PC-9 (cell line): ENCODE measurements at regions not wholly inside any gene's neighbourhood (a gene's known extent, or its start where the extent isn't known, plus 50 kb on each side); places are given as distances from the start of the nearest gene placed in this dataset.

Experiments used
- BruUV-seq: library from RNA; stranded (reverse); fragments of 400-500 nt; replicated peaks from 2 replicates; lab custom pipeline; 2021; lab: Mats Ljungman, UMichigan
- CTCF ChIA-PET: fragments of 300-600 bp; sonication (Branson Sonifier 250); formaldehyde crosslinking; loops from one replicate; lab custom pipeline; 2022; ENCODE audit warnings: antibody characterized with exemption; lab: Charles Lee
- POLR2A ChIA-PET: fragments of 300-600 bp; sonication (Branson Sonifier 250); formaldehyde crosslinking; loops from one replicate; lab custom pipeline; 2022; ENCODE audit warnings: antibody characterized with exemption; ENCODE audit not compliant: unreplicated experiment; lab: Charles Lee
- DNase-seq, 2 experiments: peaks; one replicate each; pipeline versions ENCODE4 v3.0.0 to v3.0.0-alpha.2; 2015 to 2022; ENCODE audit warnings: mixed read lengths in 1 of 2
- H2AFZ ChIP-seq: fragments of 200-600 bp; sonication (generic); 2 replicates; pipeline ENCODE4 v1.8.1; 2017; ENCODE audit warnings: antibody characterized with exemption
- H3F3A ChIP-seq: fragments of 200-600 bp; sonication (generic); 2 replicates; pipeline ENCODE4 v1.8.1; 2017; ENCODE audit warnings: antibody characterized with exemption, mild to moderate bottlenecking, low read depth; ENCODE audit not compliant: insufficient read depth
- H3K27ac ChIP-seq: fragments of 200-600 bp; sonication (generic); 2 replicates; pipeline ENCODE4 v1.6.1; 2016; ENCODE audit warnings: mixed run types
- H3K27me3 ChIP-seq: fragments of 200-600 bp; sonication (generic); 2 replicates; pipeline ENCODE4 v1.6.1; 2016; ENCODE audit warnings: low read depth, mixed run types; ENCODE audit not compliant: insufficient read depth
- H3K36me3 ChIP-seq: fragments of 200-600 bp; sonication (generic); 2 replicates; pipeline ENCODE4 v1.6.1; 2016; ENCODE audit warnings: low read depth, mixed run types
- H3K4me1 ChIP-seq: fragments of 200-600 bp; sonication (generic); replicated peaks from 2 replicates; pipeline ENCODE4 v1.6.1; 2016; ENCODE audit warnings: mixed run types; ENCODE audit not compliant: insufficient read depth
- H3K4me2 ChIP-seq: fragments of 200-600 bp; sonication (generic); 2 replicates; pipeline ENCODE4 v1.6.1; 2017; ENCODE audit warnings: mixed run types
- H3K4me3 ChIP-seq: fragments of 200-600 bp; sonication (generic); 2 replicates; pipeline ENCODE4 v1.6.1; 2016; ENCODE audit warnings: mixed run types
- H3K79me2 ChIP-seq: fragments of 200-600 bp; sonication (generic); 2 replicates; pipeline ENCODE4 v1.6.1; 2017; ENCODE audit warnings: low read depth, mixed run types
- H3K9me2 ChIP-seq: fragments of 200-600 bp; sonication (generic); 2 replicates; pipeline ENCODE4 v1.8.1; 2017; ENCODE audit warnings: mild to moderate bottlenecking; ENCODE audit not compliant: insufficient read depth
- H3K9me3 ChIP-seq: fragments of 200-600 bp; sonication (generic); 2 replicates; pipeline ENCODE4 v1.8.1; 2016; ENCODE audit warnings: low read depth; ENCODE audit not compliant: insufficient read depth
- H4K20me1 ChIP-seq: fragments of 200-600 bp; sonication (generic); 2 replicates; pipeline ENCODE4 v1.8.1; 2017; ENCODE audit not compliant: insufficient read depth
- CTCF ChIP-seq: fragments of 200-600 bp; sonication (generic); conservative IDR thresholded peaks from 2 replicates; pipeline ENCODE4 v1.6.1; 2017; ENCODE audit warnings: mixed run types, antibody characterized with exemption, mild to moderate bottlenecking, moderate library complexity
- EZH2 ChIP-seq: fragments of 200-600 bp; sonication (generic); IDR thresholded peaks from 2 replicates; pipeline ENCODE4 v1.8.0; 2017; ENCODE audit warnings: antibody characterized with exemption, low read depth
- intact Hi-C: fragments of 100-400 bp; cut with micrococcal nuclease; formaldehyde crosslinking; loops from one replicate; pipeline ENCODE4 v1.10.0; 2022; ENCODE audit not compliant: unreplicated experiment

- Histone ChIP-seq H3K27me3 (peaks cover 33% of the 10 kb centered on the region), H3K79me2 (no peaks in the 10 kb centered on the region), H3K9me2 (no peaks in the 10 kb centered on the region), H3K36me3 (no peaks in the 10 kb centered on the region), H3K4me2 (no peak overlapping the region), H2AFZ (no peak overlapping the region), H3F3A (no peaks in the 10 kb centered on the region), H4K20me1 (no peaks in the 10 kb centered on the region), H3K4me1 (no peaks in the 10 kb centered on the region), H3K9me3 (no peaks in the 10 kb centered on the region), H3K27ac (no peak overlapping the region), H3K4me3 (no peak overlapping the region)
- BruUV-seq, result no TSS peak
- TF ChIP-seq EZH2, result no peak
- no peak for TF ChIP-seq CTCF
- CTCF ChIA-PET, result no interaction called here
- POLR2A ChIA-PET, result no interaction called here
- intact Hi-C loops, result no loop called here
- no peak for DNase-seq
Measured at GRCh38 chrX:805988-806387, 175.4 kb downstream of the SHOX start.

- no peak overlapping the region for H3K27ac ChIP-seq
- H2AFZ ChIP-seq, result no peak overlapping the region
- no peaks in the 10 kb centered on the region for H3K9me3 ChIP-seq
- no TSS peak for BruUV-seq
- H3K4me2 ChIP-seq, result no peak overlapping the region
- DNase-seq, result no peak
- ChIA-PET CTCF (no interaction called here), POLR2A (no interaction called here)
- no peaks in the 10 kb centered on the region for H3F3A ChIP-seq
- H3K27me3 ChIP-seq, result peaks cover 38% of the 10 kb centered on the region
- H3K9me2 ChIP-seq, result no peaks in the 10 kb centered on the region
- H3K4me1 ChIP-seq, result no peaks in the 10 kb centered on the region
- TF ChIP-seq CTCF (no peak), EZH2 (no peak)
- no peaks in the 10 kb centered on the region for H3K79me2 ChIP-seq
- no peaks in the 10 kb centered on the region for H3K36me3 ChIP-seq
- intact Hi-C loops, result no loop called here
- no peak overlapping the region for H3K4me3 ChIP-seq
- H4K20me1 ChIP-seq, result no peaks in the 10 kb centered on the region
Measured at GRCh38 chrX:805103-805670, 174.6 kb downstream of the SHOX start.

GRCh38 chrX:802846-803245 is 172.3 kb downstream of the SHOX start:
- H3F3A ChIP-seq, result no peaks in the 10 kb centered on the region
- BruUV-seq, result no TSS peak
- TF ChIP-seq CTCF, result no peak
- no peak for TF ChIP-seq EZH2
- no peaks in the 10 kb centered on the region for H3K36me3 ChIP-seq
- CTCF ChIA-PET, result no interaction called here
- H2AFZ ChIP-seq, result no peak overlapping the region
- no peaks in the 10 kb centered on the region for H3K9me3 ChIP-seq
- no peaks in the 10 kb centered on the region for H3K79me2 ChIP-seq
- peaks cover 38% of the 10 kb centered on the region for H3K27me3 ChIP-seq
- POLR2A ChIA-PET, result no interaction called here
- H4K20me1 ChIP-seq, result no peaks in the 10 kb centered on the region
- no peaks in the 10 kb centered on the region for H3K9me2 ChIP-seq
- no peaks in the 10 kb centered on the region for H3K4me1 ChIP-seq
- no peak overlapping the region for H3K27ac ChIP-seq
- H3K4me3 ChIP-seq, result no peak overlapping the region
- intact Hi-C loops, result no loop called here
- DNase-seq, result no peak
- H3K4me2 ChIP-seq, result no peak overlapping the region
